HepG2 (cell line): ENCODE measurements at regions not wholly inside any gene's neighbourhood (a gene's known extent, or its start where the extent isn't known, plus 50 kb on each side); places are given as distances from the start of the nearest gene placed in this dataset.

Source experiments
- ATAC-seq: fragments of 200-7000 bp; cut with Tn5 transposase; 3 replicates; pipeline ENCODE4 v1.9.1; 2020; ENCODE audit warnings: mild to moderate bottlenecking, moderate library complexity
- BruUV-seq: library from RNA; stranded (reverse); fragments of 400-500 nt; replicated peaks from 2 replicates; lab custom pipeline; 2021; lab: Mats Ljungman, UMichigan
- CTCF ChIA-PET: fragments of 300-600 bp; formaldehyde crosslinking; extraction: SDS; loops from one replicate; lab custom pipeline; 2021; ENCODE audit warnings: low total read pairs, inconsistent platforms, low intra/inter-chr PET ratio; lab: Yijun Ruan, JAX
- POLR2A ChIA-PET: fragments of 350-600 bp; sonication (Branson Sonifier 250); formaldehyde crosslinking; loops from one replicate; lab custom pipeline; 2020; ENCODE audit warnings: antibody characterized with exemption, inconsistent platforms; lab: Yijun Ruan, JAX
- DNase-seq: peaks from one replicate; pipeline ENCODE4 v3.0.0-alpha.2; 2015; ENCODE audit warnings: low spot score
- FAIRE-seq: peaks from 3 replicates; lab custom pipeline; 2011; peaks lifted over from hg19 to GRCh38; lab: Jason Lieb, UNC
- H2AFZ ChIP-seq: one replicate; pipeline ENCODE4 v1.6.1; 2011; ENCODE audit warnings: low read length, inconsistent platforms
- H3K27ac ChIP-seq: fragments of 300-600 bp; 3 replicates; pipeline ENCODE4 v1.8.0; 2011; ENCODE audit warnings: mixed run types, mild to moderate bottlenecking, mixed read lengths, low read length, inconsistent platforms; ENCODE audit not compliant: insufficient read depth; ENCODE audit errors: extremely low read length
- H3K27me3 ChIP-seq, 2 experiments: fragments of 200-600 bp in 1 of 2; 2 replicates in 1 of 2; 3 replicates in 1 of 2; pipeline versions ENCODE4 v1.6.0 to v1.8.0; 2011; ENCODE audit warnings: low read length in 2 of 2, mild to moderate bottlenecking in 2 of 2, moderate library complexity in 2 of 2, inconsistent platforms in 1 of 2; ENCODE audit not compliant: insufficient read depth in 2 of 2, control insufficient read depth in 1 of 2
- H3K36me3 ChIP-seq, 2 experiments: fragments of 200-600 bp in 1 of 2; replicated peaks in 1 of 2; 2 replicates in 1 of 2; 3 replicates in 1 of 2; pipeline versions ENCODE4 v1.5.1 to v1.8.0; 2011; ENCODE audit warnings: low read length in 2 of 2, inconsistent platforms in 1 of 2; ENCODE audit not compliant: insufficient read depth in 2 of 2, control insufficient read depth in 1 of 2
- H3K4me1 ChIP-seq: 2 replicates; pipeline ENCODE4 v1.5.1; 2012; ENCODE audit warnings: low read length, inconsistent platforms; ENCODE audit not compliant: insufficient read depth
- H3K4me2 ChIP-seq: 2 replicates; pipeline ENCODE4 v1.6.0; 2011; ENCODE audit warnings: low read depth, low read length, inconsistent platforms
- H3K4me3 ChIP-seq, 3 experiments: fragments of 200-600 bp in 1 of 3; sonication (generic), shearing (Covaris generic) in 1 of 3; replicated peaks in 1 of 3; 2 replicates each; pipeline ENCODE4 v1.5.1; 2011 to 2016; ENCODE audit warnings: low read length in 3 of 3, inconsistent platforms in 2 of 3, low read depth in 2 of 3, mild to moderate bottlenecking in 2 of 3, control low read depth in 1 of 3, mixed read lengths in 1 of 3; ENCODE audit not compliant: insufficient read depth in 1 of 3
- H3K79me2 ChIP-seq: one replicate; pipeline ENCODE4 v1.6.1; 2011; ENCODE audit warnings: low read length, inconsistent platforms; ENCODE audit not compliant: insufficient read depth
- H3K9ac ChIP-seq: 2 replicates; pipeline ENCODE4 v1.6.0; 2011; ENCODE audit warnings: mild to moderate bottlenecking, low read depth, low read length, inconsistent platforms; ENCODE audit not compliant: insufficient read depth
- H3K9me3 ChIP-seq: 2 replicates; pipeline ENCODE4 v1.5.1; 2012; ENCODE audit warnings: mild to moderate bottlenecking, low read length
- H4K20me1 ChIP-seq: 2 replicates; pipeline ENCODE4 v1.6.0; 2011; ENCODE audit warnings: inconsistent platforms, mild to moderate bottlenecking, low read length, moderate library complexity; ENCODE audit not compliant: insufficient read depth
- ATAD3A ChIP-seq: sonication (generic); formaldehyde crosslinking; IDR thresholded peaks from 2 replicates; pipeline ENCODE4 v1.4.0; 2020; ENCODE audit warnings: missing genetic modification reagents
- ELF4 ChIP-seq: sonication (generic); formaldehyde crosslinking; IDR thresholded peaks from 2 replicates; pipeline ENCODE4 v1.5.0; 2020; ENCODE audit warnings: missing genetic modification reagents, mild to moderate bottlenecking, moderate library complexity, borderline replicate concordance
- FUBP1 ChIP-seq: sonication (generic); formaldehyde crosslinking; IDR thresholded peaks from 2 replicates; pipeline ENCODE4 v1.5.1; 2020; ENCODE audit warnings: missing genetic modification reagents, mild to moderate bottlenecking, borderline replicate concordance
- HMG20B ChIP-seq: conservative IDR thresholded peaks from 2 replicates; pipeline ENCODE4 v1.6.1; 2016; ENCODE audit warnings: missing genetic modification reagents, missing compliant biosample characterization
- MED8 ChIP-seq: sonication (generic); formaldehyde crosslinking; IDR thresholded peaks from 2 replicates; pipeline ENCODE4 v1.8.1; 2023; ENCODE audit warnings: mild to moderate bottlenecking, missing genetic modification reagents; ENCODE audit not compliant: insufficient replicate concordance
- MYC ChIP-seq: sonication (generic); formaldehyde crosslinking; IDR thresholded peaks from 2 replicates; pipeline ENCODE4 v1.9.0; 2021; ENCODE audit warnings: missing genetic modification reagents, borderline replicate concordance
- PRDM10 ChIP-seq: sonication (generic); formaldehyde crosslinking; IDR thresholded peaks from 2 replicates; pipeline ENCODE4 v1.4.0; 2020; ENCODE audit warnings: low read depth, missing genetic modification reagents
- RFX5 ChIP-seq: IDR thresholded peaks from 2 replicates; pipeline ENCODE4 v1.6.1; 2011; ENCODE audit warnings: low read depth, low read length, improper control_type of control experiment
- ZFYVE20 ChIP-seq: sonication (generic); formaldehyde crosslinking; IDR thresholded peaks from 2 replicates; pipeline ENCODE4 v1.8.0; 2023; ENCODE audit warnings: low read depth, mild to moderate bottlenecking, moderate library complexity, missing genetic modification reagents, borderline replicate concordance
- ZNF441 ChIP-seq: sonication (generic); formaldehyde crosslinking; IDR thresholded peaks from 2 replicates; pipeline ENCODE4 v1.7.0; 2021; ENCODE audit warnings: missing genetic modification reagents, borderline replicate concordance
- ZNF629 ChIP-seq: sonication (generic); formaldehyde crosslinking; conservative IDR thresholded peaks from 2 replicates; pipeline ENCODE4 v1.5.0; 2020; ENCODE audit warnings: missing genetic modification reagents
- ZNF776 ChIP-seq: sonication (generic); formaldehyde crosslinking; IDR thresholded peaks from 2 replicates; pipeline ENCODE4 v1.4.0; 2020; ENCODE audit warnings: mild to moderate bottlenecking, missing genetic modification reagents
- WGBS: methylation state at CpG from one replicate; pipeline ENCODE4 v1.1.6; 2017; ENCODE audit warnings: low lambda C conversion rate; 5-methylcytosine and 5-hydroxymethylcytosine counted together
- in situ Hi-C: cut with HindIII; loops from 2 replicates; pipeline ENCODE4 v1.10.0; 2017; ENCODE audit warnings: low pct_unique_long_range_greater_than_20kb; ENCODE audit not compliant: extremely low pct_ligation_motif_present
- intact Hi-C: fragments of 100-400 bp; cut with micrococcal nuclease; formaldehyde crosslinking; loops from one replicate; pipeline ENCODE4 v1.10.0; 2022; ENCODE audit not compliant: unreplicated experiment

- TF ChIP-seq FUBP1 (CRISPR knock-in tag) (no peak), ZFYVE20 (CRISPR knock-in tag) (no peak), ZNF776 (CRISPR knock-in tag) (no peak), PRDM10 (CRISPR knock-in tag) (no peak), ZNF441 (CRISPR knock-in tag) (no peak), RFX5 (no peak), MYC (CRISPR knock-in tag) (no peak)
These were observed 884.1 kb downstream of the CCSER2 start (continued) for GRCh38 chr10:85212526-85212925.

- no peak for DNase-seq
- intact Hi-C loops, result no loop called here
- no peak for TF ChIP-seq ZNF629 (CRISPR knock-in tag)
- no peak for TF ChIP-seq ATAD3A (CRISPR knock-in tag)
- TF ChIP-seq HMG20B (CRISPR knock-in tag), result no peak
- TF ChIP-seq ELF4, result no peak
- TF ChIP-seq MED8 (CRISPR knock-in tag), result no peak
These were observed 885.1 kb downstream of the CCSER2 start for GRCh38 chr10:85213493-85213892.

More at GRCh38 chr10:85213493-85213892, 885.1 kb downstream of the CCSER2 start:
- H3K79me2 ChIP-seq, result no peaks in the 10 kb centered on the region
- ChIA-PET CTCF (no interaction called here), POLR2A (no interaction called here)
- FAIRE-seq, result no peak
- H4K20me1 ChIP-seq, result no peaks in the 10 kb centered on the region
- H3K4me3 ChIP-seq, result no peak overlapping the region
- no peak for ATAC-seq
- BruUV-seq, result no TSS peak
- H3K27ac ChIP-seq, result no peak overlapping the region
- no peaks in the 10 kb centered on the region for H3K27me3 ChIP-seq
- WGBS, result 0% methylated on average over 1 of the region's 1 CpG
- H3K36me3 ChIP-seq, result no peaks in the 10 kb centered on the region
- 0 out of 2 replicates have a peak, but pooled peaks cover 9% of the 10 kb centered on the region for H3K9me3 ChIP-seq
- no peaks in the 10 kb centered on the region for H3K4me1 ChIP-seq
- H3K9ac ChIP-seq, result no peak overlapping the region
- no peak overlapping the region for H3K4me2 ChIP-seq
- in situ Hi-C loops, result no loop called here
- H2AFZ ChIP-seq, result no peak overlapping the region
